ENCODE measurements at regions not wholly inside any gene's neighbourhood (a gene's known extent, or its start where the extent isn't known, plus 50 kb on each side); places are given as distances from the start of the nearest gene placed in this dataset.

- Histone ChIP-seq H3K27ac (ENCODE audit: low read depth, low read length) (peak overlapping the region; percentile 81), H3K9me3 (ENCODE audit: control insufficient read depth, insufficient read depth, low read length) (no peaks in the 10 kb centered on the region), H3K27me3 (ENCODE audit: control insufficient read depth, insufficient read depth, low read length) (no peaks in the 10 kb centered on the region), H3K4me3 (ENCODE audit: low read depth, low read length) (no peak overlapping the region)
- peak; percentile 62 for TF ChIP-seq CTCF (IDR thresholded peaks at IDR 0.05; ENCODE audit: low read depth, low read length)
- DNase-seq (ENCODE audit: low read depth, low spot score), result peak; percentile 39
- ChIA-PET POLR2A (interaction anchor here (1.1 to 1.4 kb wide), 2 partner anchors 100 to 103 kb away, joined by 4 to 15 read pairs; no protein-coding TSS in a partner anchor), CTCF (interaction anchor here (0.6 to 9.8 kb wide), 21 partner anchors 8 to 304 kb away, joined by 3 to 370 read pairs (median 4); no protein-coding TSS in a partner anchor)
These were observed 51.0 kb downstream of the IARS1 start for GRCh38 chr9:92242260-92243136.

DNA sequence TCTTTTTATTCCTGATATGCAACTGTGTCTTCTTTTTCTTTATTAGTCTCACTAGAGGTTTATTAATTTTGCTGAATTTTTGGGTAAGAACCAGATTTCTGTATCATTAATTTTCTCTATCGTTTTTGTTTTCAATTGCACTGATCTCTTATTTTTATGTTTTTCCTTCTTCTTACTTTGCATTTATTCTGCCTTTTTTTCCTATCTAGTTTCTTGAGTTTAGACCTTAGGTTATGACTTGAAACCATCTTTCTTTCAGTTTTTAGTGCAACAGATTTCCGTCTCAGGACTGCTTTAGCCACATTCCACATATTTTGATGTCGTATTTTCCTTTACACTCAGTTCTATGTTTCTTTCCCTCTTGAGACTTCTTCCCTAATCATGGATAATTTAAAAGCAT lies 56.6 kb downstream of the IARS1 start:
- no peaks in the 10 kb centered on the region for H3K27me3 ChIP-seq (ENCODE audit: control insufficient read depth, insufficient read depth, low read length)
- POLR2A ChIA-PET, result no interaction called here
- no peak overlapping the region for H3K4me3 ChIP-seq (ENCODE audit: low read depth, low read length)
- DNase-seq (ENCODE audit: low read depth, low spot score), result no peak
- no peak overlapping the region for H3K27ac ChIP-seq (ENCODE audit: low read depth, low read length)
- no peak for TF ChIP-seq CTCF (IDR thresholded peaks at IDR 0.05; ENCODE audit: low read depth, low read length)
- CTCF ChIA-PET, result interaction anchor here (0.9 kb wide), 1 partner anchor 96 kb away, joined by 3 read pairs; no protein-coding TSS in a partner anchor
- H3K9me3 ChIP-seq (ENCODE audit: control insufficient read depth, insufficient read depth, low read length), result no peaks in the 10 kb centered on the region

GRCh38 chr9:92236465-92236864 lies 57.0 kb downstream of the IARS1 start:
- CTCF ChIA-PET, result interaction anchor here (0.9 kb wide), 1 partner anchor 96 kb away, joined by 3 read pairs; no protein-coding TSS in a partner anchor
- no peak for TF ChIP-seq CTCF (IDR thresholded peaks at IDR 0.05; ENCODE audit: low read depth, low read length)
- POLR2A ChIA-PET, result no interaction called here
- no peaks in the 10 kb centered on the region for H3K27me3 ChIP-seq (ENCODE audit: control insufficient read depth, insufficient read depth, low read length)
- H3K4me3 ChIP-seq (ENCODE audit: low read depth, low read length), result no peak overlapping the region
- DNase-seq (ENCODE audit: low read depth, low spot score), result no peak
- H3K27ac ChIP-seq (ENCODE audit: low read depth, low read length), result no peak overlapping the region
- no peaks in the 10 kb centered on the region for H3K9me3 ChIP-seq (ENCODE audit: control insufficient read depth, insufficient read depth, low read length)

- no peak for TF ChIP-seq CTCF (IDR thresholded peaks at IDR 0.05; ENCODE audit: low read depth, low read length)
- POLR2A ChIA-PET, result no interaction called here
- CTCF ChIA-PET, result interaction anchor here (0.6 to 1.3 kb wide), 6 partner anchors 8 to 399 kb away, joined by 3 to 6 read pairs (median 4); no protein-coding TSS in a partner anchor
These were observed 59.0 kb downstream of the IARS1 start for GRCh38 chr9:92234514-92234913.

GRCh38 chr9:92232190-92232589 lies 61.3 kb downstream of the IARS1 start:
- POLR2A ChIA-PET, result no interaction called here
- Histone ChIP-seq H3K27ac (ENCODE audit: low read depth, low read length) (no peak overlapping the region), H3K4me3 (ENCODE audit: low read depth, low read length) (no peak overlapping the region), H3K27me3 (ENCODE audit: control insufficient read depth, insufficient read depth, low read length) (no peaks in the 10 kb centered on the region), H3K9me3 (ENCODE audit: control insufficient read depth, insufficient read depth, low read length) (no peaks in the 10 kb centered on the region)
- no peak for TF ChIP-seq CTCF (IDR thresholded peaks at IDR 0.05; ENCODE audit: low read depth, low read length)
- no peak for DNase-seq (ENCODE audit: low read depth, low spot score)
- CTCF ChIA-PET, result interaction anchor here (0.6 to 2.9 kb wide), 4 partner anchors 11 to 94 kb away, joined by 3 to 11 read pairs (median 8); no protein-coding TSS in a partner anchor

More at GRCh38 chr9:92234514-92234913, 59.0 kb downstream of the IARS1 start:
- H3K9me3 ChIP-seq (ENCODE audit: control insufficient read depth, insufficient read depth, low read length), result no peaks in the 10 kb centered on the region
- no peak overlapping the region for H3K4me3 ChIP-seq (ENCODE audit: low read depth, low read length)
- H3K27ac ChIP-seq (ENCODE audit: low read depth, low read length), result no peak overlapping the region
- H3K27me3 ChIP-seq (ENCODE audit: control insufficient read depth, insufficient read depth, low read length), result no peaks in the 10 kb centered on the region
- DNase-seq (ENCODE audit: low read depth, low spot score), result no peak

Data from AG04450 (cell line).